GM21360 (cell line): ENCODE measurements at regions not wholly inside any gene's neighbourhood (a gene's known extent, or its start where the extent isn't known, plus 50 kb on each side); places are given as distances from the start of the nearest gene placed in this dataset.
"Not testable (repeated sequence)": the region's sequence is repeated elsewhere in the genome, so short reads cannot be mapped to it uniquely, and the experiment has no call there.

Source experiments
- ATAC-seq: cut with Tn5 transposase; IDR thresholded peaks from one replicate; pipeline ENCODE4 v1.9.1; 2021; ENCODE audit warnings: mild to moderate bottlenecking, moderate library complexity; ENCODE audit not compliant: unreplicated experiment

DNA sequence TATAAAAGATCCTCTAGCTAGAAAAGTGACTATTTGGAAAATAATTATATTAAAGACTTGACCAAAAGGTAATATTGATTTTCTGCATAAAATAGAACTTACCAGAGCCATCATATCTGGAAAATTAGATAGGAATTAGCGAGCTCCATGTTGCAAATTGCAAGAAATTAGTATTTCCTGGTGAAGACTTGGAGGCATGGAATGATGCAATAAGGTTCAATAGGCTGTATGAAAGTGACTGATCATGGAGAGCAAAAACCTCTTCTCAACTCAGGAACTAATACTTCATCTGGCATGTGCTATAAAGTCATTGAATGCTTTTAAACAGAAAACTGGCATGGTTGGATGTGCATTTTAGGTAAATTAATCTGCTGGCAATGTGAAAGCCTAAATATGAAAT is 66.3 kb upstream of the UFM1 start:
- ATAC-seq, result no peak

GRCh38 chr13:38265132-38265497 is 84.5 kb upstream of the UFM1 start:
- ATAC-seq, result no peak

- no peak for ATAC-seq
Observed at GRCh38 chr13:38264363-38265131, 85.1 kb upstream of the UFM1 start.

- ATAC-seq, result no peak
Observed at GRCh38 chr13:38262211-38262610, 87.4 kb upstream of the UFM1 start.

- no peak for ATAC-seq
Observed at GRCh38 chr13:38255600-38255999, 94.1 kb upstream of the UFM1 start.

GRCh38 chr13:38239874-38240273 is 109.8 kb upstream of the UFM1 start:
- no peak for ATAC-seq

DNA sequence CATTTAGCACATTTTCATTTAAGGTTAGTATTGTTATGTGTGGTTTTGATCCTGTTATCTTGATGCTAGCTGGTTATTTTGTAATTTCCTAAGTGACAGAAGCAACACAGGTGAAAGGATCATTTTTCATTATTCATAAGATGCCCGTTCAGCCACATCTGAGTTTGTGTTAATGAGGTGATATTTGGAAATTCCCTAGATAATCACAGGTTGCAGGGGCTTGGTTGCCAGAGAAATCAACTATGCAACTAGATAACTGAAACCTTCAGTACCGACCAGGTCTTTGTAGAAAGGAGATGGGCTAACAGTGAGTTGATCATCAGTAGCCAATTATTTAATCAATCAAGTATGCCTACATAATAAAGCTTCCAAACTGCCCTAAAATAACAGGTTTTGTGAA is 121.3 kb upstream of the UFM1 start:
- no peak for ATAC-seq

GRCh38 chr13:38226496-38226895 is 123.2 kb upstream of the UFM1 start:
- no peak for ATAC-seq

- ATAC-seq, result no peak
Observed at GRCh38 chr13:38223089-38223488, 126.6 kb upstream of the UFM1 start.

- ATAC-seq, result not testable (repeated sequence)
Observed at GRCh38 chr13:38221120-38221519, 128.5 kb upstream of the UFM1 start.

GRCh38 chr13:38216181-38216580 is 133.5 kb upstream of the UFM1 start:
- no peak for ATAC-seq

DNA sequence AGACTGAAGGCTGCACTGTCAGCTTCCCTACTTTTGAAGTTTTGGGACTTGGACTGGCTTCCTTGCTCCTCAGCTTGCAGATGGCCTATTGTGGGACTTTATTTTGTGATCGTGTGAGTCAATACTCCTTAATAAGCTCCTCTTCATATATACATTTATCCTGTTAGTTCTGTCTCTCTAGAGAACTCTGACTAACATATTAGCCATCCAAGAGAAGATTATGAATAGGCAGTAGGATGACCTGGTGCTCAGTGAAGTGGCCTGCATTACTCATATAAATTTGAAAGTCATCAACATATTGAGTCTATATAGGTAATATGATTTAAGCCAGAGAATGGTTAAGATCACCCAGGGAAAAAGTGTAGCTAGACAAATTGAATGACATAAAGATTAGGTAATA is 136.3 kb upstream of the UFM1 start:
- no peak for ATAC-seq

- no peak for ATAC-seq
Observed at GRCh38 chr13:38210928-38211596, 138.6 kb upstream of the UFM1 start.

- ATAC-seq, result no peak
Observed at GRCh38 chr13:38204556-38204955, 145.1 kb upstream of the UFM1 start.

GRCh38 chr13:38202740-38203139 is 146.9 kb upstream of the UFM1 start:
- no peak for ATAC-seq

GRCh38 chr13:38191016-38191415 is 158.6 kb upstream of the UFM1 start:
- ATAC-seq, result no peak

- ATAC-seq, result peak; percentile 69
Observed at GRCh38 chr13:38180670-38181069, 169.0 kb upstream of the UFM1 start.

GRCh38 chr13:38180126-38180525 is 169.5 kb upstream of the UFM1 start:
- ATAC-seq, result no peak

- ATAC-seq, result no peak
Observed at GRCh38 chr13:38176664-38177063, 173.0 kb upstream of the UFM1 start.

GRCh38 chr13:38173403-38173802 is 176.2 kb upstream of the UFM1 start:
- ATAC-seq, result no peak

DNA sequence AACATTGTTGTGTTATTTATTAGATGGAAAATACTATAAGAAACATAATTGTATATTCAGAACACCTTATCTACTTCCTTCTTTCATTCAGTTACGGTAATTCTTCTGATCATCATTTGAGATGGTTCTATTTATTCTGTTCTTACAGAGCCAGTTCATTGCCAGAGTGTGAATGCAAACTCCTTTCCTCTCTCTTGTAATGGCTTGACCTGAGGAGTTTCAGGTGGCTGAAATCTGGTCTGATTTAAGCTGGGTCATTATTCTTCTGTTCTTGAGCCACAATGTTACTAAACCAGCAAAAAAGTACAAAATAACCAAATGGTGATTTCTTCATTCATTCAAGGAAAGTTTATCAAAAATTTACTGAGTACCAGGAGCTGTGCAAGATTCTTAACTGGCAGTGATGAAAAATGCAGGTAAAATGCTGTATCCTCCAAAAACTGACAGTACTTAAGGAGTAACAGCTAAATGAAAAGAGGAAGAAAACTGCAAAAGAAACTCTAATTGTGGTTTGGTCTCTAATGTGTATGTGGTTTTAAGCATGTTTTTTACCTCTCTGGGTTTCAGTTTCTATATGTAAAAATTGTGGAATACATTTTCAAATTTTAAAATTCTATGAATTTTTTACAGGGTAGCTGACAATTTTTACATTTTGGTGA is 182.4 kb upstream of the UFM1 start:
- peak; percentile 92 for ATAC-seq

DNA sequence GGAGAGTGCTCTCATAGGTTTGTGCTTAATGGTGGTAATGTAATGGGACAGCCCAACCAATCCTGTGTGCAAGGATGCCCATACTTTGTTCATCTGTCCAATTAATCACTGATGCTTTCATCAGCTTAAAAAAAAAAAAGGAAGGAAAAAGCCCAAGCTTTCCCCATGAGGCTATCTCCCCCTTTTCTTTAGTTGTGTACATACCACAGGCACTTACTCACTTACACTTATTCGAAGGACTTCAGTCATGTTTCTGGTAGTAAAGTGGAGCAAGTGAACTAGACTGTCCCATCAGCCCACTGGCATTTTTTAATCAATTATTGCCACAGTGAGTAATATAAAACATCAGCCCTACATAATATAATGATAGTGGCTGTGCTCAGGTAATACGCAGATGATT is 183.5 kb upstream of the UFM1 start:
- no peak for ATAC-seq
